HT1080 (cell line): ENCODE measurements at regions not wholly inside any gene's neighbourhood (a gene's known extent, or its start where the extent isn't known, plus 50 kb on each side); places are given as distances from the start of the nearest gene placed in this dataset.
A peak's percentile ranks its signal among the peaks of the same experiment; 100 is the strongest.

Experiments used
- DNase-seq: peaks from one replicate; pipeline ENCODE4 v3.0.0-alpha.2; 2015; ENCODE audit warnings: low read depth

GRCh38 chr13:64371461-64371860, 2858.7 kb downstream of the PCDH9 start:
- no peak for DNase-seq

DNA sequence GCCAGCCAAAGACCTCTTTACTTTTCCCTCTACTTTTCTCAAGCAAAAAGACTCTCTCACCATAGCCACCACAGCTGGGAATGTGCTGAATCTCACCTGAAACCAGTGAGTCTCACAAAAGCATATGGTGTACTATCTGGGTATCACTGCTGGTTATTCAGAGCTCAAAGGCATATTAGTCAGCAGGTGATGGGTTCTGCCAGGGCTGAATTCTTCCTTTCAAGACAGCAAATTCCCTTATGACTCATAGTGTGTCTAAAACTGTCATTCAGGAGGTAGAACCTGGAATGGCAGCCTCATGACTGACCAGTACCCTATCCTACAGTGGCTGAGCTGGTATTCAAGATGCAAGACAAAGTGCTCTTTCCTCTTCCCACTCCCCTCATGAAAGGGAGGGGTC, 2859.1 kb downstream of the PCDH9 start:
- peak; percentile 85 for DNase-seq

- peak; percentile 2 for DNase-seq
Observed at GRCh38 chr13:64369121-64369520, 2861.0 kb downstream of the PCDH9 start.

DNA sequence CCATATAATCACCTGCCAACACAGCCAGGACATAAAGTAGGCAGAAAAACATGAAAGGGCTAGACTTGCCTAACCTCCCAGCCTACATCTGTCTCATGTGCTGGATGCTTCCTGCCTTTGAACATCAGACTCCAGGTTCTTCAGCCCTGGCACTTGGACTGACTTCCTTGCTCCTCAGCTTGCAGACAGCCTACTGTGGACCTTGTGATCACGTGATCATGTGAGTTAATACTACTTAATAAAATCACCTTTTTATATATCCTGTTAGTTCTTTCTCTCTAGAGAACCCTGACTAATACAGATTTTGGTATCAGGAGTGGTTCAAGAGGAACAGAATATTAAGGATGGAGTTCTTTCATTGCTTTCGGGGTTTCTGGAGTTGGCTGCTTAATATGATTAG, 2867.6 kb downstream of the PCDH9 start:
- no peak for DNase-seq

DNA sequence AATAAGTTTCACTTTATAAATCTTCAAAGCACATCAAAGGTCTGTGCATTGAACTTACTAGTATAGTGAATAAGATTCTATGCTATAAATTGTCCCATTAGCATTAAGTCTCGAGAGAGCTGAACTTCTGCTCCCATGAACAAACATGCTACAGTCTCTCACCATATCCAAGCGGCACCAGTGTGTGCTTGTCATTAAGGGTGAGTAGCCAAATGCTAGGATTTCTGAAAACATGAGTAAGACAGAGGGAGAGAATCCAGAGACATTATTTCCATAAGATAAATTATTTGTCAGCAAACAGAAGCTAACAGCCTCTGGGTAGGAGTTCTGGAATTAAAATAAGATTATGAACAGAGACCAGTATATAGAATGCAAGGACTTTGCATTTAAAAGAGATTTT, 2882.5 kb downstream of the PCDH9 start:
- DNase-seq = no peak

DNA sequence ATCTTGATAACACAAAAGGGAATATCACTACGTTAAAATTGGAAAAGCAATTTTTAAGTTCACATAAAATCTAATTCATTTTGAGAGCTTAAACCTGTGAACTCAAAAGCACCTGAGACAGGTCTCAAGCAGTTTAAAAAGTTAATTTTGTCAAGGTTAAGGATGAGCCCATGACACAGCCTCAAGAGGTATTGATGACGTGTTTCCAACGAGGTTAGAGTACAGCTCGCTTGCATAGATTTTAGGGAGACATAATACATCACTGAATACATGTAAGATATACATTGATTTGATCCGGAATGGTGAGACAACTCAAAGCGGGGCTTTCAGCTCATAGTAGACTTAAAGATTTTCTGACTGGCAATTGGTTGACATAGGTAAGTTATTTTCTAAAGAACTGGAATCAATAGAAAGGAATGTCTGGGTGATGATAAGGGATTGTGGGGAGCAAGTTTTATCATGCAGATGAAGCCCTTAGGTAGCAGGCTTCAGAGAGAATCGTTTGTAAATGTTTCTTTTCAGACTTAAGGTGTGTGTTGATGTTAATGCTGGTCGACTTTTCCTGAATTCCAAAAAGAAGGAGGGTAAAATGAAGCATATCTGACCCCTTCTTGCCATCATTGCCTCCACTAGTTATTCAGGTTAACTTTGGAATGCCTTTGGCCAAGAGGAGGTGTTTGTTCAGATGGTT, 2890.6 kb downstream of the PCDH9 start:
- DNase-seq = no peak

GRCh38 chr13:64338671-64339070, 2891.5 kb downstream of the PCDH9 start:
- no peak for DNase-seq

DNA sequence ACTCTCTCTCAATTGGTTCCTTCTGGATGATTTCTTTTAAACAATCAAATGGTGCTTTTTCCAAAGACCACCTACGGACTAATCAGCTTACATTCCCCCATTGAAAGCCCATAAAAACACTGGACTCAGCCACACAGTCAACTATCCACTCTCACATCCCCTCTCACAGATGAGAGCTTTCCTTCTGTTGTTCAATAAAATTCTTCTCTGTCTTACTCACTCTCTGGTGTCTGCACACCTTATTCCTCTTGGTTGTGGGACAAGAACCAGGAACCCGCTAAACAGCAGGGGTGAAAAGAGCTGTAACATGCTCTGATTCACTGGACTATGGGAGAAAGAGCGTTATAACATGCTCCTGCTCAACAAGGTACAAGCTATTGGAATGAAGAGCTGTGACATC, 2896.2 kb downstream of the PCDH9 start:
- DNase-seq = no peak

DNA sequence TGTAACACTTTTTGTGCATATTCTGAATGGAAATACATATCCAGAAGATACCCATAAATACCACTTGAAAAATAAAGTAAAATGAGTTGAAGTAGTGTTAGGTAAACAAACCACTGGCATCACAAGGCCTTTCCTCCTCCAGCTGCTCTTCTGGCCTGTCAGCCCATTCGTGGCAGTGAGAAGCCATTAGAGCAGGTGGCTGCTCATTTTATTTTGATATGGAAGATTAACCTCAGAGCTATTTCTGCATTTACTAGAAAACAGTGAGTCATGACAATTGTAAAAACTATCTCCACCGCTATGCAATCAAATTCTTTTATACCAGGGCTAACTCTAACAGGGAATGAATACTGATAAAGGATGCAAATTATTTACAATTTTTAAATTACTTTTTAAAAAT, 2898.1 kb downstream of the PCDH9 start:
- DNase-seq = no peak

DNA sequence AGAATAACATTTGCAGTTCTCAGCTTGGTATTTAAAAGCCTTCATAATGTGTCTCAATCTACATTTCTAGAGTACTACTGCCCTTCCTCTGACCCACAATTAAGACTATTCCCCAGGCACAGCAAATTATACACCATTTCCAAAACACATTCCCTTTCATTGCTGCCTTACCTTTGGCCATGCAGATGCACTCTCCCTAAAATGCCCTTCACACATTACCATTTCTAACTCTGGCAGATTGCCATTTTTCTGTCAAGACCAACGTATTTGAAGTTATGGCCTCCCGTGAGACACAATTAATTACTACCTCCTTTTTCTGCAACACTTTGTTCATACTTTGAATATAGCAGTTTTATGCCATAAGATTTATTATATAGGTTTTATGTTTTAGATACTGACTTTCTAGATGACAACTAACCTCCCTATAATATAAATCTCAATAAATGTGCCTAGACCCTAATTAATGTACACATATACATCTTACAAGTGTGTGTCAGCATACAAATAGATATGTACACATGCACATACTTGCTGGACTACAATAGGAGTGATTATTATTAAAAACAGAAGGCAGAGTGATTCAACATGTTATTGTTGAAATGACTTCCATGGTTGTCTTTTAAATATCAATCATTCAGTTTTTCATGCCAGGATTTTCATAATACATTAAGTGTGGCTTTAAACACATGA, 2902.5 kb downstream of the PCDH9 start:
- no peak for DNase-seq

- peak; percentile 2 for DNase-seq
Observed at GRCh38 chr13:64314331-64314730, 2898.7 kb upstream of the PCDH20 start.

DNA sequence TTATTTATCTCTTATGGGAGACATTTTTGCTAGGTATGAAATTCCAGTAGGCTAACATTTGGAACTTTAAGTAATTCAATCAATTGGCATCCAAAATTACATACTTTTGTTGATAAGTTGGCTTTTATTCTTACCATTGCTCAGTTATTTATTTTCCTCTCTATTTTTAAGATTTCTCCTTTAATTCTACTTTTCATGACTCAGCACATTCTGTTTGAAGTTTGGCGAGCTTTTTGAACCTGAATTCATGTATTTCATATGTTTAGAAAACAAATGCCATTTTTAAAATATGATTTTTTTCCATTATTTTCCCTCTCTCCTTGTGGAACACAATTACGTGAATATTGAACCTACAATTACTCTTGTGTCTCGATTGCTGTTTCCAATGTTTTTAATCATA, 2896.3 kb upstream of the PCDH20 start:
- no peak for DNase-seq

- DNase-seq = no peak
Observed at GRCh38 chr13:64311112-64311511, 2895.5 kb upstream of the PCDH20 start.

DNA sequence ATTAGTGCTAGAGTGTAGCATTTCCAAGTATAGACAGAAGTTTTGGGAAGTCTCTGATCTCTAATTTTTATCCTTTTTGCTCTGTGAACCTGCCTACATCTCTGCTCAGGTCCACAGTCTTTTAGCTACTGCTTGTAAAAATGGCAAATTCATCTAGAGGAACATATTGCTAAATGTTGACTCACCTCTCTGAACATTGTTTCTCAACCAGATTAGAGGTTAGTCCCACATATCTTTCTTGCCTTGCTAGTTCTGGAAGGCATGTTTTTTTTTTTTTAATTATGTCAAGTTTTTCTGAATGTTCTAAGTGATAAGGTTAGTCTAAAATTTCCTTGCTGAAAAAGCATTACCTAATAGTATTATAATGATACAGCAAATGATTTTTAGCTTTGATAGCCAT, 2889.6 kb upstream of the PCDH20 start:
- no peak for DNase-seq

GRCh38 chr13:64300239-64300638, 2884.6 kb upstream of the PCDH20 start:
- no peak for DNase-seq

DNA sequence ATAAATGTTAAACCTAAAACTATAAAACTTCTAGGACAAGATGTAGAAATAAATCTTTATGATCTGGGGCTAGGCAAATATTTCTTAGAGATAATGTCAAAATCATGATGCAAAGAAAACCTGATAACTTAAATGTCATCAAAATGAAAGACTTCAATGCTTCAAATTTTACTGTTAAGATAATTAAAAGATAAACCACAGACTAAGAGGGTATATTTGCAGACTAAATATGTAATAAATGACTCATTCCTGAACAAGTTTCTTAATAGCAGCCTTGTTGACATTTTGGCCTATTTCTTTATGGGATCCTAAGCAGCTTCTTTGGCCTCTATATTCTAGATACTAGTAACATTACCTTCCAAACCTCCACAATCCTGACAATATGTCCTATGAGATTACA, 2878.3 kb upstream of the PCDH20 start:
- DNase-seq = no peak

- DNase-seq = no peak
Observed at GRCh38 chr13:64289702-64290101, 2874.1 kb upstream of the PCDH20 start.

DNA sequence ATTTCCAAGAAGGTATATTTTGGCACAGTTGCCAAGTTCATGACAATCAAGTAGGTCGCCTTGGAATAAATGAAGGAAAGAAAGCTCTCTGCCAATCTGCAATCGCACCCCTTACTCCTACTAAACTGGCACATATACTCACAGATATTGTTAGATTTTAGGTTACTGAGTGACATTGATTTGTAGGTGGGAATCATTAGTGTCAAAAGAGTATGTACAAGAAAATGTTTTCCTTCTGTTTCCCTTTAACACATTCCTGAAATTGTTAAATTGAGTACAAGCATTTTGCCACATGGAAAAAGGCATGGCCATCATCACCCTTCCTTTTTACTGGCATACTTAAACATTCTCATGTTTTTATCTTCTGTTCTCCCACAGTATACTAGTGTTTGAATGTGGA, 2868.3 kb upstream of the PCDH20 start:
- no peak for DNase-seq

GRCh38 chr13:64278493-64278892, 2862.8 kb upstream of the PCDH20 start:
- peak; percentile 70 for DNase-seq

DNA sequence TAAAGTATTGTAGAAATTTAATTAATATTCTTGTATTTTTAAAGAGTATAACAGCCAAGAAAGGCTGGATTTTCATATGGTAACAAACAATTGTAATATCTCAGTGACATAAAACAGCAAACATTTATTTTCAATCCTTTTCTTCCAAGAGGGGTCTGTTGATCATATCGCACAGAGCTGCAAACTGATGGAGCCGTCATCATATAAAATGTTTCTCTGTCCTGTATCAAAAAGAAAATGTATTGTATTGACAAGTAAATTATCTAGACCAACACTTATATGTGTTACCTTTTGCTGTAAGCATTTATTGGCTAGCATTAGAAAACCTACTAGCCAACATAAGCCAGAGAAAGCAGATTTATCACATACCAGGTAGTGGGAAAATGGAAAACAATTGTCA, 2861.4 kb upstream of the PCDH20 start:
- DNase-seq = no peak

- DNase-seq = no peak
Observed at GRCh38 chr13:64276232-64276631, 2860.6 kb upstream of the PCDH20 start.

- no peak for DNase-seq
Observed at GRCh38 chr13:64274481-64275217, 2859.0 kb upstream of the PCDH20 start.

DNA sequence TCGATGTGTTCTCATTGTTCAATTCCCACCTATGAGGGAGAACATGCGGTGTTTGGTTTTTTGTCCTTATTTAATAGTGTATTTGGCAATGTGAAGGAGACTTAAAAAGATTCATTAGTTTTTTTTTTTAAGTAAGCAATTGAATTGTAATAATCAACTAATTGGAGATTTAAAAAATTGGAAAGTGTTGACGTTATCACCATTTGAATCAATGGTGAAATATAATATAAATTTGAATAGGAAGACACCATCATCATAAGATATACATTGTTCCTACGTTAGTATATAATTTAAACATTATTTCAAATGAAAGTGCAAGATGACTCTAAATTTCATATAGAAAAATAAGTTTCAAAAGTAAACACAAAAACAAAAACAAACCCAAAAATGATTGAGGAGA, 2858.1 kb upstream of the PCDH20 start:
- DNase-seq = no peak
